ENCODE measurements at regions not wholly inside any gene's neighbourhood (a gene's known extent, or its start where the extent isn't known, plus 50 kb on each side); places are given as distances from the start of the nearest gene placed in this dataset.

DNA sequence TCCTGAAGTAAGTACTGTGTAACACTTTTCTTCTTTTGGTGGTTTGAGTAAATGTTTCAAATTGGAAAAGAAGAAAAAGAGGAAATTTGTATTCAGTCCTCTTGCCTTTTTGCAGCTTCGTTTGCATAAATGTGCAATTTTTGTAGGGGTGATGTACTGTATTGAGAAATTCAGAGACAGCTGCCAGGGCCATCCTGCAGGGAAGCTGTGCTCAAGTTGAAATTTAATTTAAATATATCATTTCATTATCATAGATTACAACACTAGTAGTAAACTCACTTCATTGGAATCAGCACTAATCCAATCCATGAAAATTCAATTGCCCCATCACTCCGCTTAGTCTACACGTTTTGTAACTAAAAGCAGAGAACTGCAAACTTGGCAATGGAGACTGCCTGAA, 415.4 kb downstream of the DNAJB9 start:
- TF ChIP-seq CTCF (IDR thresholded peaks at IDR 0.05) = no peak
- no peak for TF ChIP-seq POLR2A (IDR thresholded peaks at IDR 0.05)

Data from lower leg skin (tissue), 3 donors.